ENCODE measurements at regions not wholly inside any gene's neighbourhood (a gene's known extent, or its start where the extent isn't known, plus 50 kb on each side); places are given as distances from the start of the nearest gene placed in this dataset.

GRCh38 chr4:189113389-189113888, 827.2 kb upstream of the FRG1 start:
- TF ChIP-seq POLR2A (IDR thresholded peaks at IDR 0.05) (no peak), CTCF (IDR thresholded peaks at IDR 0.05) (no peak), EP300 (IDR thresholded peaks at IDR 0.05) (no peak), POLR2AphosphoS5 (IDR thresholded peaks at IDR 0.05) (no peak)
